Trophoblast cell (in vitro differentiated cells and primary cell): ENCODE measurements at regions not wholly inside any gene's neighbourhood (a gene's known extent, or its start where the extent isn't known, plus 50 kb on each side); places are given as distances from the start of the nearest gene placed in this dataset.
"Not testable (repeated sequence)": the region's sequence is repeated elsewhere in the genome, so short reads cannot be mapped to it uniquely, and the experiment has no call there.

Experiments
- DNase-seq, 2 donors: peaks; one replicate each; pipeline ENCODE4 v3.0.0-alpha.2; 2016
- H2AFZ ChIP-seq: 2 replicates; pipeline ENCODE4 v1.6.1; 2013; ENCODE audit warnings: low read length, moderate library complexity, mild to moderate bottlenecking; ENCODE audit not compliant: insufficient read depth, poor library complexity
- H2AK5ac ChIP-seq: 2 replicates; pipeline ENCODE4 v1.6.1; 2013; ENCODE audit warnings: mild to moderate bottlenecking, low read length
- H2BK120ac ChIP-seq: 2 replicates; pipeline ENCODE4 v1.6.1; 2013; ENCODE audit warnings: low read length, mild to moderate bottlenecking, moderate library complexity; ENCODE audit not compliant: insufficient read depth, poor library complexity
- H2BK12ac ChIP-seq: 2 replicates; pipeline ENCODE4 v1.6.1; 2013; ENCODE audit warnings: mild to moderate bottlenecking, low read length, moderate library complexity
- H2BK5ac ChIP-seq: 2 replicates; pipeline ENCODE4 v1.6.1; 2013; ENCODE audit warnings: low read length, low read depth, moderate library complexity, mild to moderate bottlenecking; ENCODE audit not compliant: poor library complexity
- H3K14ac ChIP-seq: 2 replicates; pipeline ENCODE4 v1.6.1; 2013; ENCODE audit warnings: mild to moderate bottlenecking, low read length
- H3K18ac ChIP-seq: 2 replicates; pipeline ENCODE4 v1.6.1; 2013; ENCODE audit warnings: mild to moderate bottlenecking, low read length
- H3K23ac ChIP-seq: 2 replicates; pipeline ENCODE4 v1.6.1; 2013; ENCODE audit warnings: low read length
- H3K27ac ChIP-seq: 2 replicates; pipeline ENCODE4 v1.5.1; 2013; ENCODE audit warnings: low read depth, mild to moderate bottlenecking, inconsistent platforms, low read length, moderate library complexity
- H3K27me3 ChIP-seq: 2 replicates; pipeline ENCODE4 v1.6.1; 2013; ENCODE audit warnings: inconsistent platforms, mild to moderate bottlenecking, low read length, moderate library complexity; ENCODE audit not compliant: insufficient read depth
- H3K36me3 ChIP-seq, 2 experiments: 1 replicate in 1 of 2; 2 replicates in 1 of 2; pipeline ENCODE4 v1.6.1; 2013; ENCODE audit warnings: low read length in 2 of 2, mild to moderate bottlenecking in 2 of 2, moderate library complexity in 1 of 2; ENCODE audit not compliant: insufficient read depth in 2 of 2, control insufficient read depth in 1 of 2
- H3K4ac ChIP-seq: 2 replicates; pipeline ENCODE4 v1.6.1; 2013; ENCODE audit warnings: low read depth, mild to moderate bottlenecking, low read length, moderate library complexity
- H3K4me1 ChIP-seq, 2 experiments: 1 replicate in 1 of 2; 2 replicates in 1 of 2; pipeline ENCODE4 v1.6.1; 2013; ENCODE audit warnings: low read length in 2 of 2, mild to moderate bottlenecking in 2 of 2, moderate library complexity in 1 of 2; ENCODE audit not compliant: insufficient read depth in 2 of 2, control insufficient read depth in 1 of 2
- H3K4me2 ChIP-seq: 2 replicates; pipeline ENCODE4 v1.6.1; 2013; ENCODE audit warnings: inconsistent platforms, mild to moderate bottlenecking, low read length, moderate library complexity
- H3K4me3 ChIP-seq: 2 replicates; pipeline ENCODE4 v1.5.1; 2013; ENCODE audit warnings: mild to moderate bottlenecking, low read depth, low read length, inconsistent platforms
- H3K79me1 ChIP-seq: one replicate; pipeline ENCODE4 v1.6.1; 2013; ENCODE audit warnings: low read length
- H3K79me2 ChIP-seq: 2 replicates; pipeline ENCODE4 v1.6.1; 2013; ENCODE audit warnings: low read length, mild to moderate bottlenecking; ENCODE audit not compliant: control insufficient read depth, insufficient read depth, poor library complexity
- H3K9ac ChIP-seq: 2 replicates; pipeline ENCODE4 v1.6.1; 2013; ENCODE audit warnings: mild to moderate bottlenecking, low read length
- H3K9me3 ChIP-seq: 2 replicates; pipeline ENCODE4 v1.6.1; 2013; ENCODE audit warnings: low read depth, mild to moderate bottlenecking, control low read depth, inconsistent platforms, low read length; ENCODE audit not compliant: insufficient read depth
- H4K12ac ChIP-seq: 2 replicates; pipeline ENCODE4 v1.6.1; 2013; ENCODE audit warnings: low read depth, mild to moderate bottlenecking, low read length, moderate library complexity
- H4K8ac ChIP-seq: 2 replicates; pipeline ENCODE4 v1.6.1; 2013; ENCODE audit warnings: low read depth, mild to moderate bottlenecking, low read length, moderate library complexity
- H4K91ac ChIP-seq: one replicate; pipeline ENCODE4 v1.6.1; 2013; ENCODE audit warnings: low read depth, mild to moderate bottlenecking, low read length, moderate library complexity
- WGBS: extraction: QIAGEN DNeasy Blood & Tissue Kit; methylation state at CpG from one replicate; pipeline ENCODE4 v1.1.7; 2013; ENCODE audit warnings: missing lambda C conversion rate; ENCODE audit not compliant: insufficient read length, insufficient coverage; ENCODE audit errors: extremely low coverage; 5-methylcytosine and 5-hydroxymethylcytosine counted together

DNA sequence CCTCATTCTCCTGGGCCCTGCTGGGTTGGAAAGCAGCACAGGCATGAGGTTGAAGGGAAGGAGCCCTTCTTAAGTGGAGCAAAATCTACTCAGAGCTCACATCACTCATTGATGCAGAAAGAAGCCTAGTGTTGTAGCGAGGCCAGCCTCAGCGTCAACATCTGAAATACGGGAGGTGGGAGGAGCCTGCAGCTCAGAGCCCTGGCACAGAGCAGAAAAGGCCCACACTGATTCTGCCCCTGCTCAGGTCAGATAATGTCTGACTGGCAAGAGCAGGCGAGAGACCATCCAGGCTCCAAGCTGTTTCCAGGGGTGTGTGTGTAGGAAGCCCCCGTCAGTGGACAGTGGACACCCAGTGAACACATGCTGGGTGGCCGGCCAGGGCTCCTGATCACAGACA lies 1541.6 kb downstream of the TSPY10 start:
- no peaks in the 10 kb centered on the region for H3K79me1 ChIP-seq
- H3K14ac ChIP-seq = no peak overlapping the region
- no peak overlapping the region for H2BK12ac ChIP-seq
- no peak for DNase-seq
- no peak overlapping the region for H3K9ac ChIP-seq
- no peak overlapping the region for H3K4me2 ChIP-seq
- no peak overlapping the region for H2BK5ac ChIP-seq
- no peak overlapping the region for H2BK120ac ChIP-seq
- no peaks in the 10 kb centered on the region for H3K4me1 ChIP-seq
- H2AFZ ChIP-seq = no peak overlapping the region
- no peak overlapping the region for H3K27ac ChIP-seq
- no peaks in the 10 kb centered on the region for H3K36me3 ChIP-seq
- H3K27me3 ChIP-seq = no peaks in the 10 kb centered on the region
- no peak overlapping the region for H4K8ac ChIP-seq
- H4K91ac ChIP-seq = no peak overlapping the region
- no peak overlapping the region for H3K4me3 ChIP-seq
- H3K4ac ChIP-seq = no peak overlapping the region
- no CpG with 5 or more reads among the region's 6 CpGs for WGBS
- H3K23ac ChIP-seq = no peak overlapping the region
- no peak overlapping the region for H4K12ac ChIP-seq
- H2AK5ac ChIP-seq = no peak overlapping the region
- H3K79me2 ChIP-seq = no peaks in the 10 kb centered on the region
- peaks cover 37% of the 10 kb centered on the region for H3K9me3 ChIP-seq
- no peak overlapping the region for H3K18ac ChIP-seq

DNA sequence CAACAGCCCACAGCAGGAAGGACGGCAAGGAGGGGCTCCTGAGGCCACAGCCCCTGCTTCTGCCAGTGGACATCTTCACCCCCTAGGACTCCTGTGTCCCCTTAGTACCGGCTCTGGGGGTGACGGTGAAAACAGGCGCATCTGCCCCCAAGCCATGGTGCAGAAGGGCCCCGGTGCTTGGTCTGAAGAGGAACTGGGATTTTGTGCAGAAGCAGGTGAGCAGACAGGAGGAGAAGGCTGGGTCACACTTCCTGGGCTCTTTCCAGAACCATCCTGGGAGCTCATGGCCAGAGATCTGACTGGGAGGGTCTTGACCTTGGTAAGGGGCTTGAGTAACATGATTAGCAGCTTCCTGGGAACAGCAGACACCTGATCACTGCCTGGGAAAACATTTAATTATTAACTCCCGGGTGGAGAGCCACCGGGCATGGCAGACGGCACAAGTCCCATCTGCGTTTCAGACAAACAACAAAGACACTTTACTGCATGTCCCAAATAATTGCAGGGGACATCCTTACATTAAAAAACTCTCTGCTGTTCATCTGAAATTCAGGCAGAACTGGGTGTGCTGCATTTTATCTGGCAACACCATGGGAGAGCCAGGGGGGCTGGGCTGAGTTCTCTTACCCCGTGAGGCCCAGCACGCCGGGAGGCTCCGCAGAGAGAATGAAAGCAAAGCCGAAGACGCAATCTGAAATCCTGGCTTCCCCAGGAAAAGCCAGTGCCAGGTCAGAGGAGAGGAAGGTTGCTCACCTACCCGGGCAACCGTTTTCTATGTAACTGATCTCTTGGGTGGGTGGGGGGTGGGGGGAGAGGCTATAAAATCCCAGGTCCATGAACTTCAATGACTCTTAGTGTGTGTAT lies 1542.8 kb downstream of the TSPY10 start:
- no peak overlapping the region for H3K4me3 ChIP-seq
- no peak overlapping the region for H4K12ac ChIP-seq
- no peak overlapping the region for H2BK5ac ChIP-seq
- H3K79me1 ChIP-seq = no peaks in the 10 kb centered on the region
- no peak overlapping the region for H3K27ac ChIP-seq
- H4K91ac ChIP-seq = no peak overlapping the region
- H3K79me2 ChIP-seq = no peaks in the 10 kb centered on the region
- no peaks in the 10 kb centered on the region for H3K27me3 ChIP-seq
- no peak overlapping the region for H3K4me2 ChIP-seq
- no peak overlapping the region for H3K9ac ChIP-seq
- no peak overlapping the region for H4K8ac ChIP-seq
- H3K36me3 ChIP-seq = no peaks in the 10 kb centered on the region
- H3K18ac ChIP-seq = no peak overlapping the region
- H3K23ac ChIP-seq = no peak overlapping the region
- DNase-seq = no peak
- H3K14ac ChIP-seq = no peak overlapping the region
- H2BK12ac ChIP-seq = no peak overlapping the region
- WGBS = no CpG with 5 or more reads among the region's 17 CpGs
- H3K9me3 ChIP-seq = peaks cover 33% of the 10 kb centered on the region
- H2AFZ ChIP-seq = no peak overlapping the region
- no peak overlapping the region for H2BK120ac ChIP-seq
- no peaks in the 10 kb centered on the region for H3K4me1 ChIP-seq
- no peak overlapping the region for H3K4ac ChIP-seq
- H2AK5ac ChIP-seq = no peak overlapping the region

DNA sequence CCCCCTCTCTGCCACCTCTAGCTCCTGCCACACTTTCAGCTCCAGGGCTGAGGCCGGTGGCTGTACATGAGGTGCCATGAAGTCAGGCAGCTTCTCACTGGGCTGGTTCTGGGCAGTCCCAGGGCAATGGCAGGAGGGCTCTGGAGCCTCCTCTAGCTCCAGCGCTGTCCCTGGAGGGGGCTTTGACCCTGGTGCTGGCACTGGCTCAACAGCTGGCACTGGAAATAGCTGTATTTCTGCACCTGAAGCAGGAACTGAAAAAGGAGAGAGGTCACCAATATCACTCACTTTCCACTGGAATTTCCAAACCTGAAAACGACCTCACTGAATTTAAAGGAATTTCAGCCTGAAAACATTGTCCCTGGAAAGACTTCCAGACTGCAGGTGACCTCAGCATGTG lies 1558.1 kb downstream of the TSPY10 start:
- not testable (repeated sequence) for H3K36me3 ChIP-seq, H3K79me2 ChIP-seq, DNase-seq, H3K27me3 ChIP-seq, H4K91ac ChIP-seq, H3K14ac ChIP-seq, H4K12ac ChIP-seq, H3K4me3 ChIP-seq, H2BK120ac ChIP-seq, H2BK12ac ChIP-seq, H3K79me1 ChIP-seq, H3K18ac ChIP-seq, H3K4ac ChIP-seq, H3K4me2 ChIP-seq, H2BK5ac ChIP-seq, H3K9ac ChIP-seq, H3K23ac ChIP-seq, H4K8ac ChIP-seq, H2AK5ac ChIP-seq, H3K27ac ChIP-seq, H2AFZ ChIP-seq, H3K4me1 ChIP-seq
- WGBS = no CpG with 5 or more reads among the region's 3 CpGs
- peaks cover 12% of the 10 kb centered on the region for H3K9me3 ChIP-seq

DNA sequence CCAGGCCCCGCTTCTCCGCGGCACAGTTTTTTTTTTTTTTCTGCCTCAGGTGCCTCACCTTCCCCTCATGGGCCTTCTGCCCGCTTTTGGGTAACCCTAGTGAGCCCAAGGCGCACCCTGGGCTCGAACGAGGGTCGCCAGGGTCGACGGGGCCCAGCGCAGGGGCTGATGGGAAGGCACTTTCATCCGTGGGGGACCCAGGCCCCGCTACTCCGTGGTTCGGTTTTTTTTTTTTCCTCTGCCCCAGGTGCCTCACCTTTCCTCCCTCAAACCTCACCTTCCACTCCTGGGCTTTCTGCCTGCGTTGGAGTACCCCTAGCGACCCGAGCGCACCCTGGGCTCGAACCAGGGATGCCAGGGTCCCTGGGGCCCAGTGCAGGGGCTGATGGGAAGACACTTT lies 1569.8 kb downstream of the TSPY10 start:
- not testable (repeated sequence) for H4K91ac ChIP-seq, H3K14ac ChIP-seq, H3K27me3 ChIP-seq, H3K9ac ChIP-seq, H4K12ac ChIP-seq, H3K18ac ChIP-seq, H2AFZ ChIP-seq, H3K4ac ChIP-seq, DNase-seq, H3K4me2 ChIP-seq, H3K79me2 ChIP-seq, H2BK12ac ChIP-seq, H3K23ac ChIP-seq, H3K79me1 ChIP-seq, H3K27ac ChIP-seq, H3K4me1 ChIP-seq, H3K36me3 ChIP-seq, H4K8ac ChIP-seq, H2AK5ac ChIP-seq, H2BK5ac ChIP-seq, H3K4me3 ChIP-seq, H2BK120ac ChIP-seq
- WGBS = no CpG with 5 or more reads among the region's 20 CpGs
- peaks cover 21% of the 10 kb centered on the region for H3K9me3 ChIP-seq
